VCaP (cell line): ENCODE measurements at regions not wholly inside any gene's neighbourhood (a gene's known extent, or its start where the extent isn't known, plus 50 kb on each side); places are given as distances from the start of the nearest gene placed in this dataset.

Experiments used
- H3K27ac ChIP-seq: fragments of 450-650 bp; 2 replicates; pipeline ENCODE4 v1.5.1; 2017
- CTCF ChIP-seq: fragments of 450-650 bp; conservative IDR thresholded peaks from 2 replicates; pipeline ENCODE4 v1.5.1; 2017; ENCODE audit warnings: mild to moderate bottlenecking, moderate library complexity

- TF ChIP-seq CTCF, result no peak
These were observed 222.3 kb upstream of the TMTC1 start for GRCh38 chr12:30006021-30006420.

DNA sequence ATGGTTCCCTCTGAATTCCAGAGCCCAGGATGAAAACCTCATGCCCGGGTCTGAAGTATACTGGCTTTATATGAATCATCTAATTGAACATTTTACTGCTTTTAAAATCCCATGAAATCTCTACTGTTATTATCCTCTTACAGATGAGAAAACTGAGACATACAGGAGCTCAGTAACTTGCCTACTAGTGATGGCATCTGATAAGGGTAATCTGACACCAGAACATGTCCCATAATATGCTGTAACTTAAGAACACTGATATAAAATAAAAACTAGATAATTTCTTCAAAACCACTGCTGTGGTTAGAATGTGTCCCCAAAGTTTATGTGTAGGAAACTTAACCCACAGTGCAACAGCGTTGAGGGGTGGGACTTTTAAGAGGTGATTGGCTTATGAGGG is 219.6 kb upstream of the TMTC1 start:
- TF ChIP-seq CTCF, result no peak
- H3K27ac ChIP-seq, result no peak overlapping the region

More at GRCh38 chr12:30006021-30006420, 222.3 kb upstream of the TMTC1 start:
- no peak overlapping the region for H3K27ac ChIP-seq

DNA sequence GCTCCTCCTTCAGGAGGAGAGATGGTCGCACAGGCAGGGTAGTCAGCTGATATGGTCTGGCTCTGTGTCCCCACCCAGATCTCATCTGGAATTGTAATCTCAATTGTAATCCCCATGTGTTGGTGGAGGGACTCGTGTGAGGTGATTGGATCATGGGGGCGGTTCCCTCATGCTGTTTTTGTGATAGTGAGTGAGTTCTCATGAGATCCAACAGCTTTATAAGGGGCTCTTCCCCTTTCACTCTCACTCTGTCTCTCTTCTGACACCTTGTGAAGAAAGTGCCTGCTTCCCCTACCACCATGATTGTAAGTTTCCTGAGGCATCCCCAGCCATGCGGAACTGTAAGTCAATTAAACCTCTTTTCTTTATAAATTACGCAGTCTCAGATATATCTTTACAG is 218.9 kb upstream of the TMTC1 start:
- H3K27ac ChIP-seq, result no peak overlapping the region
- no peak for TF ChIP-seq CTCF

GRCh38 chr12:30000401-30000800 is 216.7 kb upstream of the TMTC1 start:
- no peak for TF ChIP-seq CTCF

DNA sequence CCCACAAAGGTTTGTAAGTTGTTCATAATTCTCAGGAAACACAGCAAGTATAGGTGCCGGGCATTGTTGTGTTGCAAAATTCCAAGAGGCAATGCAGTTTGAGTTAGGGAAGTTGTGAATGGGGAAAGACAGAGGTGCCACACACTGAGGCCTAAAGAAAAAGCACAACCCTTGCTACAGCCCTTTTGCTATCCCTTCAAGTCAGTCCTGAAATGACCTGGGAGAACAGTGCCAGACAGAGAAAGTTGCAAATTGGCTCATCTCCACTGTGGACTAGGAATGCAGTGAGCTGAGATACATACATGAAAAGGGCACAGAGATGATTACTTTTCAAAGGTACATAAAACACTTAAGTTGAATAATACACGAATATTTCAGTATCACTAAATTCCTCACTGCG is 213.3 kb upstream of the TMTC1 start:
- no peak overlapping the region for H3K27ac ChIP-seq
- no peak for TF ChIP-seq CTCF

More at GRCh38 chr12:30000401-30000800, 216.7 kb upstream of the TMTC1 start:
- H3K27ac ChIP-seq, result no peak overlapping the region

GRCh38 chr12:29992366-29992765 is 208.6 kb upstream of the TMTC1 start:
- no peak overlapping the region for H3K27ac ChIP-seq
- no peak for TF ChIP-seq CTCF

GRCh38 chr12:29991924-29992323 is 208.2 kb upstream of the TMTC1 start:
- TF ChIP-seq CTCF, result no peak
- no peak overlapping the region for H3K27ac ChIP-seq

- no peak overlapping the region for H3K27ac ChIP-seq
- TF ChIP-seq CTCF, result no peak
These were observed 207.2 kb upstream of the TMTC1 start for GRCh38 chr12:29990971-29991370.
